Left kidney (tissue), 1 donor: ENCODE measurements at regions not wholly inside any gene's neighbourhood (a gene's known extent, or its start where the extent isn't known, plus 50 kb on each side); places are given as distances from the start of the nearest gene placed in this dataset.

Experiments used
- DNase-seq: peaks from one replicate; pipeline ENCODE4 v3.0.0-alpha.2; 2013

- no peak for DNase-seq
These were observed 52.3 kb upstream of the EDNRA start for GRCh38 chr4:147428583-147428982.

- DNase-seq, result no peak
These were observed 50.8 kb upstream of the EDNRA start for GRCh38 chr4:147430111-147430510.
